GM18517 (cell line): ENCODE measurements at regions not wholly inside any gene's neighbourhood (a gene's known extent, or its start where the extent isn't known, plus 50 kb on each side); places are given as distances from the start of the nearest gene placed in this dataset.

Experiments used
- ATAC-seq: cut with Tn5 transposase; IDR thresholded peaks from one replicate; pipeline ENCODE4 v1.9.1; 2021; ENCODE audit warnings: mild to moderate bottlenecking, moderate library complexity; ENCODE audit not compliant: unreplicated experiment

DNA sequence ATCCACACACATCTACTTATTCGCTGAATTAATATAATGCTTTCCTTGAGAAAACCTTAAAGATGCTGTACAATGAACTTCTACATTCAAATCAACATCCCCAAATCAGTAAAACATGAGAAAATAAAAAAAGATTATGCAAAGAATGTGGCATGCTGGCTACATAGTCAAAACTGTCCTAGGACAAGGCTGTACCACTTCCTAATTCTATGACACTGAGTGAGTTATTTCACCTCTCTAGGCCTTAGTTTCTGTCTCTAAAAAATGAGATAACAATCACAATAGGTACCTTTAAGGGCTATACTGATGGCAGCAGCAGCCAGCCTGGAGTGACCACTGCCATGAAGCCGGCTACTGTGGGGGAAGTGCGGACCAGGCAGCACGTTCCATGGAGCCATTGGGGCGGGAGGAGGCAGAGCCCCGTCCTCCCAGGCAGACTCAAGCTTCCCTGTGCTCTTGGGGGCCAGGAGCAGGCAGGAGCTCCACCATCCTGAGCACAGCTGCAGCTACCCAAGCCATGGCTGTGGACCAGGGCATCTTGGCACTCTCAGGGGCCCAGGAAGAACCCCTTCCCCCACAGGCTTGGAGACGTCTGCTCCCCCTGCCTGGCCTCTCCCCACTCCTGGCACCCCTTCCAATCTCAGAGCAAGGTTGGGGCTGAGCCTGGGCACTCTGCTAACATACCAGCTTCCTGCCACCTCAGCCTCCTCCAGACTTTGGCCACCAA is 110.2 kb downstream of the ELAPOR2 start:
- peak; percentile 98 for ATAC-seq

DNA sequence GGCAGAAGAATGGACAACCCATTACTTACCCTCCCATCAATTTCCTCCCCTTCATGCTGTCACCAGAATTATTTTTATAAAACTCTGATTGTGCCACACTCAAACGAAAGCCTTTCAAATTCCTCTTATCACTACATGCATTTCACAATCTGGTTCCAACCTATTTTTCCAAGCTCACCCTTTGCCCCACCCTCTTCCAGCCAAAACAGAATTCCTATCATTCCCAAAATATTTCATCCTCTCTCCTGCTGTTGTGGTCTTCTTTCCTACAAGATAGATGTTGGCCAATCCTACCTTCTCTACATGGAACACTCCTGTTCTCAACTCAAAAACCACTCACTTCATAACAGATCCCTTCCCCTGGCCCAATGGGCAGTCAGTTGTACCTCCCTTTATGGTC is 111.5 kb downstream of the ELAPOR2 start:
- ATAC-seq: no peak

DNA sequence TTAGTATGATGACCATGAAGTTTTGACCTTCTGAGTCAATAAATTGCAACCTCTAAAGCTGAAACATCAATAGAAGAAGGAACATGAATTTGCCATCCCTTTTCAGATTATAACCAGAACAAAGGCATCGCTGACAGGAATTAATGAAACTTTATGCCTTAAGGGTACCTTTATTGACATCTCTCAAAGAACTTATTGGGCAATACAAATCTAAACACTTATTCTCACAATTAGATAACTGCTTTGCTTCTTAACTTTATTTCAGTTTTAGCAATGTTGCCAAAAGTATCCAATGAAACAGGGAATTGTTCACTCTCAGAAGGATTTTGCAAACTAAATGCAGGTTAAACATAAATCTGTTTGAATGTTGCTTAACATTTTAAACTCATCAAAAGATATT is 116.0 kb downstream of the ELAPOR2 start:
- no peak for ATAC-seq

DNA sequence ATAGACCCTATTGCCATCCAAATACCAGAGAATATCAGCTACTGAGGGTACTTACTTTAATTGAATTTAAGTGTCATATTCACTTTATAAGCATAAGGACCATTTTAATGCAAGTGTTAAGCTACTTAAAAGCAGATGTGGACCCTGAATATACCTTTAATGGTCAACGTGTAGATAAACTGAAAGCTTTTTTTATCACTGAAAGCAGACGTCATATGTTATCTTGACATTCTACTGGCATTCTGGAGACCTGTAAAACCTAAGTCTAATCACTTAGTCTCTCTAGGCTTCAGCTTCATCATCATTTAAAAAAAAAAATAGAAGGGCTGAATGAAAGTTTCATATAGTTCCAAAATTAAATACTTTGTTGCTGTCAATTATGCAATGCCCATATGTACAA is 116.5 kb downstream of the ELAPOR2 start:
- ATAC-seq: no peak

DNA sequence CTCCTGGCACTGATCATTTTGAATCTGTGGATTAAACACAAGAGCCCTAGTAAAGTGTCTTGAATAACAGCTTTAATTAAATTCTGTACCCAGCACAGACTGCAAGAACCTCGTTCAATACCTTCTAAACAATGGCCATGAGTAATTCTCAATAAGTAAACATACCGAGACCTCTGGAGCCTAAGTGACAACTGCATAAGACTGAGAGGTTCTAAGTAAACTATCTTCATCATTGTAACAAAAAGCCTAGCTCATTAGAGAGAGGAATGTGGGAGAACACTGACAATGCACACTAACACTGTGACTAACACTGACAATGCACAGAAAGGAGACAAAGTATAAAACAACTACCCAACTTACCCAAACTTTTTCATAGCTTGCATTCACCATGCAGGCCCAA is 117.4 kb downstream of the ELAPOR2 start:
- no peak for ATAC-seq

DNA sequence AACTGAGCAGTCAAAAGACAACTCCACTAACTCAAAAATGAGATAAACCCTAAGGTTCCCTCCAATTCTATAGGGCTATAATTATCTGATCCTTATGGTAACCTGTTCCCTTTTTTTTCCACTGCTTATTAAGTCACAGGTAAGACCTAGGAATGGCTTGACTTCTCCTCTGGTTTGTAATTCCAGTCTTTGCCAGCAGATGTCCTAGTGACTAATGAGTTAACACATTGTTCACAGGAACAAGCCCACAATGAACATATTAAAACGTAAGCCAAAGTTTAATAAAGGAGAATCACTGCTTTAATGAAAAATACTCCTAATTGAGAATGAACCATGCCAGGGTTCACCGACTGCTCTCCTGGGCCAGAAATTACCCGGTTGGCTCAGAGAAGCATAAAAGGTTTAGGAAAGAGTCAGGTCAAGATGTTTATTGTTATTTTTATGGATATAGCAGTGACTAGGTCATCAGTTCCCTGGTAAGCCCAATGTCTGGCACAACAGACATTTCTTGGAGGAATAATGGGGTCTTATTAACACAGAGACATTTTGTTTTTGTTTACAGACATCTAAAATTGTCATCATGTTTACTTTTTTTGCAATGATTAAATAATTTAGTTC is 120.1 kb downstream of the ELAPOR2 start:
- ATAC-seq: peak; percentile 87

DNA sequence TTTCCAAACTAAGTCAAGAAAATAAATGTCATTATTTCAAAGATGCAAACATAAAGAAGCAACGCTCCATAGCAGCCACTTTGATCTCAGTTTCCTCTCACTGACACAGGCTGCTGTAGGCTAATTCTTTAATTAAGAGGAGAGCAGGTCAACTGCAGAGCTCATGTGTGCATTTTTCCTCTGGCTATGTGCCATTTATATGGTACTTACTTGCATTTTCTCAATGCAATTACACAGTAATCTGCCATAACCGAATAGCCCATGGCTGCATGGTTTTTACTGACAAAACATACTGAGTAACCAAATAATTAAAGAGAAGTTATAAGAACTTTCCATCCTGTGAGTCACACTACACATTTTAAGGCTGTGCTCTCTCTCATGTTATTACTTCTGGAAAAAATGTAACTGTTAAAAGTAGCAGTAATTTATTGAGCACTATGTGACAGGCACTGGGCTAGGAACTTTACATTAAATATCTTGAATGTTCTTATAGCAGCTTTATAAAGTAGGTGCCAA is 122.0 kb downstream of the ELAPOR2 start:
- ATAC-seq: no peak

DNA sequence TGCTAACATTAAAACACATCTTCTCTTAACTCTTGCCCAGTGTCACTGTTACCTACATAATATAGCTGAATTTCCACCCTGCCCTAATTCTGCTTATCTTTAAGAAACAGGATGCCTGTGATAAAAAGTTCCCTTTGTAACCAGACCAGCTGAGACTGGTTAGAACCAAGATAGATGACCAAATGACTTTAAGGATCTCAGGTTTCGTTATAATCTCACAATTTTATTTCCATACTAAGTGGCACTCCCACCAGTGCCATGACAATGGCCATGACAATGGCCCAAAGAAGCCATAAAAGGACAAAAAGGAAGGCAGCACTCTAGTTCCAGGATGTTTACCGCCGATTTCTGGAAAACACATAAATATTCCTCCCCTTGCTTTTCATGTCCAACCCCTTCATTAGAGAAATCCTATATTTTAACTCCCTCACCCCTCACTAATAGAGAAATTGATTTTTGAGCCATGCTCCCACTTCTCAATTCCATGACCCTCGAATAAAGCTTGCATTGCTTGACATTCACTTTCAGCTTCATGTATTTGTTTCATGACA is 126.1 kb downstream of the ELAPOR2 start:
- ATAC-seq: no peak

DNA sequence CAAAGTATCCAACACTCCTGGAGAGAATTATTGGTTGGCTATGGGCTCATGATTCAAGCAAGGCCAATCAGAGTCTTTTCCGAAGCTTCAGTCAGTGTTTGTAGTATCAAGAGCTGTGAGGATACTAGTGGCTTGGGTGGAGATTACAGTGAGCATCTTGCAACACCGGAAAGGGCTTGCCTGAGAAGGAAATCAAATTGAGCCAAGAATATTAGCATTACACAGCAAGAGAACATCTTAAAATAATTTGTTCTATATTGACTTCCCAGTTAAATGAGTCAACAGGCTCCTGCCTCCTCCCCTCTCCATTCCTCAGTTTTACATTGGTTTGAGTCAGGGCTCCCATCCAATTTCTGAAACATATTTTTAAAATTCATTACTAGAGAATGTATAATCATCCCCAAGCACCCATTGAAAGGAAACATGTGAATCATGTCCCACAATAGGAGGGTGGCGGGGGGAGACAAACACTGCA is 127.4 kb downstream of the ELAPOR2 start:
- no peak for ATAC-seq

DNA sequence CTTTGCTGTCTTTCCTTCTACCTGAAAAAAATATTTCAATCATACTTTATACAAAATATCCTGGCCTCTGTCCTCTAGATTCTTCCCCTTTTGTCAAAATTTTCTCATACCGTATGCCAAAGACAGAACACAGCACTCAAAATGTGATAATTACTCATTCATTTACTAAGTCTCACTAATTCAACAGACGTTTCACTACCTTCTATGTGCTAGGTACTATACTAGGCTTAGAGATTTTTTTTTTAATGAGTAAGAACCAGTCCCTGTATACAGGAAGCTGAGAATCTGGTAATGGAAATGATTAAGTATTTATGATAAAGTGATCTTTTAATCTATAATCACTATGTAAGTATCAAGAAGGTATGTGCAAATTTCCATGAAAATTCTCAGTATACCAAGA is 128.0 kb downstream of the ELAPOR2 start:
- no peak for ATAC-seq

DNA sequence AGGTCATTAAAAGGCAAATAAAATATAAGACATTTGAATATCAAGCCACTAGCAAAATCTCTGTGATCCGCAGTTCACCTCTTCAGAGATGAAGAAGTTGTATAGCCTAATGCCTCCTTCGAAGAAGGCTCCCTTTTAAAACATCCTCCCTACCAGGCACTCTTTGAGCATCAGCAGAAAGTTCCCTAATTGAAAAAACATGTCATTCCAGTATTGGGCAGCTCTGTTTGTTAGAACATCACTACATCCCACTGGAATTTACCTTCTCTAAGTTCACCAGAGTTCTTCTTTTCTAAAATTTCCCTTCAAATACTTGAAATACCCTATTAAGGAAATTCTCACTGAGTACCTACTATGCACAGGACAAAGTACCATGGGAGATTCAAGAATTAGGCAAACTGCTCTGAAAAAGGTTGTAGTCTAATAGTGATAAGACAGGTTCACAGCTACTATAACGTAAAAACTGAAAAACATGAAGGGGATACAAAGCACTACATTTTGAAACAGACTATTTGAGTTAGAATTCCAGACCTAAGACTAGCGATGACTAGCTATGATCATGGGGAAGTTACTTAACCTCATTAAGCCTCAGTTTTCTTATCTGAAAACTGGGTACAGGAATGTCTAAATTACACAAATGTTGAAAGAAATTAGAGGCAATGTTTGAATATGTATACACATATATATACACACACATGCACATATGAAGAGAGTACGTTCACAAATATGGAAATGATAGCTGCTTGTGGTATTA is 128.7 kb downstream of the ELAPOR2 start:
- ATAC-seq: no peak

DNA sequence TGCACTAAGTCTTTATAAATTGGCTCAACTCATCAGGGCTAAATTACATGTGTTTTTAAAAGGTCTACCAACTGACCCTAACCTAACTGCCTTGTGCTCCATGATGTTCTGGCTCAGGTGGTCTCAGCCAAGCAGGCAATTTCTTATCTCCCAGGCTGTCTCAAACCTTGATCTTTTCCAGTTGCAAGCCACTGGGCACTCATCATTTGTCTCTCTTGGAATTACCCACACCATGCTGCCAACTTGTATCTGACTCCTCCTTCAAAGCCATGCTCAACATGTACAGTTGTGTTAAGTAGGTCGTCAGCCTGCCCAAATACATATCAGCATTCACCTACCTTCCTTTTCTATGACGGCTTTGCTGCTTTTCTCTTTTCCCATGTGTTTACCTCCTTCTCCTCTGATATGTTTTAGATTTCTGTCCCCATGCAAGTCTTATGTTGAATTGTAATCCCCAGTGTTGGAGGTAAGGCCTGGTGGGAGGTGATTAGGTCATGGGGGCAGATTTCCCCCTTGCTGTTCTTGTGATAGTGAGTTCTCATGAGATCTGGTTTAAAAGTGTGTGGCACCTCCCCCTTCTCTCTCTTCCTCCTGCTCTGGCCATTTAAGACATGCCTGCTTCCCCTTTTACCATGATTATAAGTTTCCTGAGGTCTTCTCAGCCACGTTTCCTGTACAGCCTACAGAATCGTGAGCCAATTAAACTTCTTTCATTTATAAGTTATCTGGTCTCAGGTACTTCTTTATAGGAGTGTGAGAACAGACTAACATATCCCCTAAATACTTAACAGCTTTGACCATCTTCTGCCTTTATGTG is 130.0 kb downstream of the ELAPOR2 start:
- no peak for ATAC-seq

DNA sequence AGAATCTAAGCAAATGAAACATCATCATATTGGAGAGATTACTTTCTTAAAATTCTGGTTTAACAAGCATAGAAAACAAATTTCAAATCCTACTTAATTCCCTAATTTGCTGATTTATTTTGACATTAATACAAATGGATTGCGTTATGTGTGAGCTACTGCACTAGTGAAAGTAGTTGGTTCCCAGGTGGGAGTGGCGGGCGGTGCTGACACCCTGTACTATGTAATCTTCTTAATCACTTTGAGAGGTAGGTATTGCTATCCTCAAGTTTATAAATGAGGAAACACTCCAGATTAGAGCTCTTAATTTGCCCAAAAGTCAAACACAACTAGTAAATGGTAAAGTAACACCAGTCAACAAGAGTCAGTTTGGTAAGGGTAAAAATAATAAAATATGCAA is 131.1 kb downstream of the ELAPOR2 start:
- ATAC-seq: no peak

DNA sequence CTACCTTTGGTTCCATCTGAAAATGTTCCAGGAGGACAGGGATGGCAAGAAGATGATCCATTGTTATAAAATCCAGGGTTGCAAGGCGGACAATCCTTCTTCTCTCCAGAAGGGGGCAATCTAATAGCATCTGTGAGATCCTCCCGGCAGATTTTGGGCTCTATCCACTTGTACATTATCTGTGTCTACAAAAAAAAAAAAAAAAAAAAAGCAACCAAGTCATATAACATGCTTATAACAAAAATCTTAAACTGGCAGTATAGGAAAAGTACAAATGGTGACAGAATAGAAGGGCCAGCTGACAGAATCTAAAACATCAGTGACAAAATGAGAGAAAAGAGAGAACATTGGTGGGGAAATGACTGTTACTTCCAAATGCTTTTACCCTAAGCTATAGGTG is 132.7 kb downstream of the ELAPOR2 start:
- ATAC-seq: peak; percentile 44

DNA sequence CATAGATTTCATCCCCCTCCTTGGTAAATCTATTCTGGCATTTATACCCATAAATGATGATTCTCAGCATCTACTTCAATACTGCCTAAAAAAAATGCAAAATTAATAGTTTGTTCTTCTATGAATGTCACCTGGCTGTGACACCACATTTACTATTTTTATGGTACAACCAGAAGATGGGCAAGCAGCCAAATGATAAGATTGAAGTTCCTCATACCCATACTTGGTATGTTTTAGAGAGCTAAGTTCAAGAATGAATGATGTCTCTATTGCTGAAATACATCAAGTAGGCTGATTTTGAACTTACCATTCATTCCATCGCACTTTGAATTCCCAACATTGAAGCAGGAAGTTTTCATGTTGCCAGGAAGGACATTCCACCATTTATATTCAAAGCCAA is 134.2 kb downstream of the ELAPOR2 start:
- ATAC-seq: no peak

DNA sequence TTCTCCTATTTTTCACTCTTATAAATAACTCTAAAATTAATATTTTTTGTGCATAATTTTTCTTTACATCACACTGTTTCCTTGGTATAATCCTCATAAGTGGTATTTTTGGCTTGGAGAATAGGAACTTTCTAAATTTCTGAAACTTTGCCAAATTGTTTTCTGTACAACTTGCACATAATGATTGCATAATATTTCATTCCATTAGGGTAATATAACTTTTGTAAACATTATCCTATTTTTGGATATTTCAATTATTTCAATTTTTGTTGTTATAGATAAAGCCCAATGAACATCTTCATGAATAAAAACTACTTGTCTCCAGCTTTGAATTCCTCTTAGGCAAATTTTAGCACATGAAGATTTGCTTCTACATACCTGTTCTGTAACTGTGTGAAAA is 135.9 kb downstream of the ELAPOR2 start:
- ATAC-seq: no peak

DNA sequence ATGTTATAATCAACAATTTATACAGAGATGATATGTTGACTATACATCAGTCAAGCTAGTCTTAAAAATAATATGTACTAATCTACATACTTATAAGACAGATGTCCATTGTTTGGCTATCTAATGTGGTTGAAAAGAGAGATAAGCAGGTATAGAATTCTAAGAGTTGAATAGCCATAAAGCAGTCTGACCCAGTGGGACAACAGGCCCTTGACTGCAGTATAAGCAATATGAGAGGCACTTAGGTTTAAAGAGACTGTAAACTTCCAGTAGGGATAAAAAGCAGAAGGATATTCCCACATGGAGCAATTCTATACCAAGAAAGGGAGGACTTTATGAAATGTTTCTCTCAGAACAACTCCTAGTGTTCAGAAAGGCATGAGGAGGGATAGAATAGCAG is 139.3 kb downstream of the ELAPOR2 start:
- ATAC-seq: no peak

DNA sequence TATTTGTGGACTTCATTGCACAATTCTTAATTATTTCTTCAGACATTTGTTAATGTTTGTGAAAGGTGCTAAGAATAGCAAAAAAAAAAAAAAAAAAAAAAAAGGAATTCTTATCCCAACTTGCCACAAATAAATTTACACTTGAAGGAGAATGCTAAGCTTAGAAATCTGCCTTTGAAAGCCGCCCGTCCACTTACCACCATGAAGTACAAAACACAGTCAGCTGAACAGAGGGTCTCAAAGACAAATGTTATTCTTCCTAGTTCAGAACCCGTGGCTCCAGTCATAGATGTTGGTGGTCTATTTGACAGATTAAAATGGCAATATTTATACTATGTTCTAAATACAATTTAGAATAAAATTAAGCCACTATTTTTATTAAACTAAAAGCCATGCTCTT is 141.2 kb downstream of the ELAPOR2 start:
- ATAC-seq: no peak

DNA sequence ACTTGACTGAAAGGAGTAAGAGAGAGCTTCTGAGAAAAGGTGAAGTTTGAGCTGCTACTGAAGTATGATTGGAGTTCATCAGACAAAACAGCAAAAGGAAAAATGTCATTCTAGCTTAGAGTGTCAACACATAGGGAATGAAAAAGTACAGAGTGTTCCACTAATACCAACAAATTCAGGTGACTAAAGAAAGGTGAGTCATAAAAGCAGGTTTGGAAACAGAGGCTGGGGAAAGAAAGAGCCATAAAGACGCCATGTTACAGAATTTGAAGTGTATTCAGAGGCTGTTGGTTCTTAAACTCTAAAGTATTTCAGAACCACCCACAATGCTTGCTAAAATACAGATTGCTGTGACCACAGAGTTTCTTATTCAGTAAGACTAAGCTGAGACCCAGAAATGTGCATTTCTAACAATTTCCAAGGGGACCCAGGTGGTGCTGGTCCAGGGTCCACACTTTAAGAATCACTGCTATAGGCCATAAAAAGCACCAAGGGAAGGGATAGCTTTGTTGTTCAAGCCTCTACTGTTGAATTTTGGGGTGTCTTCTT is 143.1 kb downstream of the ELAPOR2 start:
- no peak for ATAC-seq

DNA sequence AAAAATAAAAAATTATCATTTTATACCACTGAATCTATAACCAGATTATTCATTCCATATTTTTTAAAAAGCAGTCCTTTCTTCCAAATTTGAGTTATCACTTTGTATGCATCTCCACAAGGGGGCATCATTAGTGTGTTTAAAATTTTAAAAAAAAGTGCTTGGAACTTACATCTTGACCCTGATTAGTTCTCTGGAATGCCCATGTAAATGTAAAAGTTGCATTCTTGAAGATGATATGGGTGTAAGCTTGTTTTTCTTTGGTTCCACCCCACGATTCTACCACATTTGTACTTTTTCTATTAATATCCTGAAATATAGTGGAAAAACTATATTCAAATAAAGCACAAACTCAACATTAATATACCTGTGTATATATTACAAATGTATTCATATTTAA is 144.9 kb downstream of the ELAPOR2 start:
- no peak for ATAC-seq
